Activated T-helper 2 cell treated with anti-CD3 and anti-CD28 coated beads, Interferon-gamma antibody, Interleukin-2, Interleukin-4, amounts not matched to agents 10 μg/mL and 5 μg/mL and 100 μg/mL, durations not matched to agents 14 hours and 24 hours and 36 hours (primary cell): ENCODE measurements at regions not wholly inside any gene's neighbourhood (a gene's known extent, or its start where the extent isn't known, plus 50 kb on each side); places are given as distances from the start of the nearest gene placed in this dataset.

Experiments
- DNase-seq: peaks from one replicate; pipeline ENCODE4 v3.0.0; 2021; ENCODE audit warnings: low spot score
- H3K27ac Mint-ChIP-seq: one replicate; pipeline ENCODE4 v1.8.0; 2021; ENCODE audit warnings: mixed read lengths
- H3K27me3 Mint-ChIP-seq: one replicate; pipeline ENCODE4 v1.8.0; 2021; ENCODE audit warnings: low read depth, mixed read lengths
- H3K36me3 Mint-ChIP-seq: one replicate; pipeline ENCODE4 v1.8.0; 2021; ENCODE audit warnings: low read depth, mixed read lengths
- H3K4me1 Mint-ChIP-seq: one replicate; pipeline ENCODE4 v1.8.0; 2021; ENCODE audit warnings: low read depth, mixed read lengths
- H3K4me3 Mint-ChIP-seq: one replicate; pipeline ENCODE4 v1.8.0; 2021; ENCODE audit warnings: low read depth, mild to moderate bottlenecking, moderate library complexity, mixed read lengths
- H3K9me3 Mint-ChIP-seq: one replicate; pipeline ENCODE4 v1.8.0; 2021; ENCODE audit warnings: mixed read lengths
- intact Hi-C: fragments of 100-400 bp; cut with micrococcal nuclease; formaldehyde crosslinking; loops from one replicate; pipeline ENCODE4 v1.15.1; 2023

GRCh38 chr9:28779243-28779642 is 1206.0 kb upstream of the C9orf72 start:
- intact Hi-C loops: loop anchor here (10.0 kb wide), 1 partner anchor 1054 kb away; no protein-coding TSS in a partner anchor
- DNase-seq: no peak
- H3K27me3 Mint-ChIP-seq: no peaks in the 10 kb centered on the region
- no peak overlapping the region for H3K4me3 Mint-ChIP-seq
- H3K36me3 Mint-ChIP-seq: no peaks in the 10 kb centered on the region
- H3K4me1 Mint-ChIP-seq: no peaks in the 10 kb centered on the region
- H3K27ac Mint-ChIP-seq: no peak overlapping the region
- no peaks in the 10 kb centered on the region for H3K9me3 Mint-ChIP-seq

GRCh38 chr9:28781481-28781880 is 1208.2 kb upstream of the C9orf72 start:
- intact Hi-C loops: no loop called here
- H3K36me3 Mint-ChIP-seq: no peaks in the 10 kb centered on the region
- H3K27me3 Mint-ChIP-seq: no peaks in the 10 kb centered on the region
- H3K4me1 Mint-ChIP-seq: no peaks in the 10 kb centered on the region
- H3K9me3 Mint-ChIP-seq: no peaks in the 10 kb centered on the region
- no peak overlapping the region for H3K27ac Mint-ChIP-seq
- DNase-seq: no peak
- no peak overlapping the region for H3K4me3 Mint-ChIP-seq

- no peaks in the 10 kb centered on the region for H3K4me1 Mint-ChIP-seq
- H3K36me3 Mint-ChIP-seq: no peaks in the 10 kb centered on the region
- H3K9me3 Mint-ChIP-seq: no peaks in the 10 kb centered on the region
- DNase-seq: no peak
- H3K4me3 Mint-ChIP-seq: no peak overlapping the region
- H3K27ac Mint-ChIP-seq: no peak overlapping the region
- intact Hi-C loops: no loop called here
- no peaks in the 10 kb centered on the region for H3K27me3 Mint-ChIP-seq
These were observed 1209.3 kb upstream of the C9orf72 start for GRCh38 chr9:28782630-28783029.

GRCh38 chr9:28792716-28793115 is 1219.4 kb upstream of the C9orf72 start:
- H3K36me3 Mint-ChIP-seq: no peaks in the 10 kb centered on the region

GRCh38 chr9:28799876-28800275 is 1226.6 kb upstream of the C9orf72 start:
- H3K36me3 Mint-ChIP-seq: no peaks in the 10 kb centered on the region
- H3K9me3 Mint-ChIP-seq: no peaks in the 10 kb centered on the region
- H3K27me3 Mint-ChIP-seq: no peaks in the 10 kb centered on the region
- H3K4me1 Mint-ChIP-seq: no peaks in the 10 kb centered on the region
- H3K4me3 Mint-ChIP-seq: no peak overlapping the region
- no peak overlapping the region for H3K27ac Mint-ChIP-seq
- intact Hi-C loops: no loop called here
- DNase-seq: no peak

More at GRCh38 chr9:28792716-28793115, 1219.4 kb upstream of the C9orf72 start:
- H3K27me3 Mint-ChIP-seq: no peaks in the 10 kb centered on the region
- no peaks in the 10 kb centered on the region for H3K9me3 Mint-ChIP-seq
- DNase-seq: no peak
- intact Hi-C loops: no loop called here
- H3K4me3 Mint-ChIP-seq: no peak overlapping the region
- no peak overlapping the region for H3K27ac Mint-ChIP-seq
- H3K4me1 Mint-ChIP-seq: no peaks in the 10 kb centered on the region

- Mint-ChIP-seq H3K9me3 (no peaks in the 10 kb centered on the region), H3K27me3 (no peaks in the 10 kb centered on the region), H3K27ac (no peak overlapping the region), H3K36me3 (no peaks in the 10 kb centered on the region), H3K4me1 (no peaks in the 10 kb centered on the region), H3K4me3 (no peak overlapping the region)
- intact Hi-C loops: no loop called here
- no peak for DNase-seq
These were observed 1228.0 kb upstream of the C9orf72 start for GRCh38 chr9:28801144-28801799.

- H3K27me3 Mint-ChIP-seq: no peaks in the 10 kb centered on the region
- no peak overlapping the region for H3K27ac Mint-ChIP-seq
- H3K4me3 Mint-ChIP-seq: no peak overlapping the region
- H3K9me3 Mint-ChIP-seq: no peaks in the 10 kb centered on the region
- H3K36me3 Mint-ChIP-seq: no peaks in the 10 kb centered on the region
- no peaks in the 10 kb centered on the region for H3K4me1 Mint-ChIP-seq
- intact Hi-C loops: no loop called here
- DNase-seq: no peak
These were observed 1231.9 kb upstream of the C9orf72 start for GRCh38 chr9:28805197-28805596.

- intact Hi-C loops: no loop called here
- H3K4me3 Mint-ChIP-seq: no peak overlapping the region
- no peaks in the 10 kb centered on the region for H3K27me3 Mint-ChIP-seq
- no peak for DNase-seq
- no peaks in the 10 kb centered on the region for H3K4me1 Mint-ChIP-seq
- H3K27ac Mint-ChIP-seq: no peak overlapping the region
- H3K9me3 Mint-ChIP-seq: peaks cover 3% of the 10 kb centered on the region
- no peaks in the 10 kb centered on the region for H3K36me3 Mint-ChIP-seq
These were observed 1234.8 kb upstream of the C9orf72 start for GRCh38 chr9:28808042-28808441.

- Mint-ChIP-seq H3K9me3 (peaks cover 3% of the 10 kb centered on the region), H3K4me1 (no peaks in the 10 kb centered on the region), H3K36me3 (no peaks in the 10 kb centered on the region), H3K27me3 (no peaks in the 10 kb centered on the region), H3K4me3 (no peak overlapping the region), H3K27ac (no peak overlapping the region)
- intact Hi-C loops: no loop called here
- no peak for DNase-seq
These were observed 1237.3 kb upstream of the C9orf72 start for GRCh38 chr9:28810388-28811075.

- DNase-seq: no peak
- H3K9me3 Mint-ChIP-seq: no peaks in the 10 kb centered on the region
- no peaks in the 10 kb centered on the region for H3K4me1 Mint-ChIP-seq
- intact Hi-C loops: no loop called here
- no peak overlapping the region for H3K27ac Mint-ChIP-seq
- H3K36me3 Mint-ChIP-seq: no peaks in the 10 kb centered on the region
- no peaks in the 10 kb centered on the region for H3K27me3 Mint-ChIP-seq
- no peak overlapping the region for H3K4me3 Mint-ChIP-seq
These were observed 1247.5 kb upstream of the C9orf72 start for GRCh38 chr9:28820741-28821140.

GRCh38 chr9:28821240-28821639 is 1248.0 kb upstream of the C9orf72 start:
- Mint-ChIP-seq H3K4me3 (no peak overlapping the region), H3K9me3 (no peaks in the 10 kb centered on the region), H3K27ac (no peak overlapping the region), H3K36me3 (no peaks in the 10 kb centered on the region), H3K4me1 (no peaks in the 10 kb centered on the region), H3K27me3 (no peaks in the 10 kb centered on the region)
- intact Hi-C loops: no loop called here
- no peak for DNase-seq

- Mint-ChIP-seq H3K4me1 (no peaks in the 10 kb centered on the region), H3K9me3 (no peaks in the 10 kb centered on the region)
- intact Hi-C loops: no loop called here
These were observed 1251.2 kb upstream of the C9orf72 start for GRCh38 chr9:28824432-28824963.

GRCh38 chr9:28832168-28832770 is 1259.0 kb upstream of the C9orf72 start:
- intact Hi-C loops: no loop called here
- Mint-ChIP-seq H3K4me1 (no peaks in the 10 kb centered on the region), H3K4me3 (no peak overlapping the region), H3K27me3 (no peaks in the 10 kb centered on the region), H3K27ac (no peak overlapping the region), H3K9me3 (peaks cover 3% of the 10 kb centered on the region), H3K36me3 (no peaks in the 10 kb centered on the region)
- no peak for DNase-seq

More at GRCh38 chr9:28824432-28824963, 1251.2 kb upstream of the C9orf72 start:
- H3K27me3 Mint-ChIP-seq: no peaks in the 10 kb centered on the region
- no peaks in the 10 kb centered on the region for H3K36me3 Mint-ChIP-seq
- H3K4me3 Mint-ChIP-seq: no peak overlapping the region
- no peak for DNase-seq
- H3K27ac Mint-ChIP-seq: no peak overlapping the region
